ENCODE measurements at regions not wholly inside any gene's neighbourhood (a gene's known extent, or its start where the extent isn't known, plus 50 kb on each side); places are given as distances from the start of the nearest gene placed in this dataset.

- no peak for ATAC-seq
- Histone ChIP-seq H3K27ac (no peak overlapping the region), H3K36me3 (no peaks in the 10 kb centered on the region), H3K27me3 (peaks cover 0 to 4% (median 0%) of the 10 kb centered on the region in 7 donors), H3K4me3 (no peak overlapping the region), H3K9me3 (no peaks in the 10 kb centered on the region), H3K4me1 (peaks cover 0 to 5% (median 0%) of the 10 kb centered on the region in 9 donors)
- TF ChIP-seq, protein P1, sequence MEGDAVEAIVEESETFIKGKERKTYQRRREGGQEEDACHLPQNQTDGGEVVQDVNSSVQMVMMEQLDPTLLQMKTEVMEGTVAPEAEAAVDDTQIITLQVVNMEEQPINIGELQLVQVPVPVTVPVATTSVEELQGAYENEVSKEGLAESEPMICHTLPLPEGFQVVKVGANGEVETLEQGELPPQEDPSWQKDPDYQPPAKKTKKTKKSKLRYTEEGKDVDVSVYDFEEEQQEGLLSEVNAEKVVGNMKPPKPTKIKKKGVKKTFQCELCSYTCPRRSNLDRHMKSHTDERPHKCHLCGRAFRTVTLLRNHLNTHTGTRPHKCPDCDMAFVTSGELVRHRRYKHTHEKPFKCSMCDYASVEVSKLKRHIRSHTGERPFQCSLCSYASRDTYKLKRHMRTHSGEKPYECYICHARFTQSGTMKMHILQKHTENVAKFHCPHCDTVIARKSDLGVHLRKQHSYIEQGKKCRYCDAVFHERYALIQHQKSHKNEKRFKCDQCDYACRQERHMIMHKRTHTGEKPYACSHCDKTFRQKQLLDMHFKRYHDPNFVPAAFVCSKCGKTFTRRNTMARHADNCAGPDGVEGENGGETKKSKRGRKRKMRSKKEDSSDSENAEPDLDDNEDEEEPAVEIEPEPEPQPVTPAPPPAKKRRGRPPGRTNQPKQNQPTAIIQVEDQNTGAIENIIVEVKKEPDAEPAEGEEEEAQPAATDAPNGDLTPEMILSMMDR (IDR thresholded peaks at IDR 0.05), result no peak
- intact Hi-C loops (cut with DNase I), result no loop called here
- 83 to 100% methylated on average over 1 of the region's 1 CpG for WGBS, 2 donors
- DNase-seq, result no peak
Observed at GRCh38 chr12:89959179-89959578, 250.5 kb upstream of the ATP2B1 start.

- TF ChIP-seq, protein P1 (IDR thresholded peaks at IDR 0.05), result no peak
- intact Hi-C loops (cut with DNase I), result no loop called here
- H3K36me3 ChIP-seq, result no peaks in the 10 kb centered on the region
- H3K27me3 ChIP-seq, result peaks cover 0 to 4% (median 0%) of the 10 kb centered on the region in 7 donors
- H3K9me3 ChIP-seq, result no peaks in the 10 kb centered on the region
- no peak overlapping the region for H3K27ac ChIP-seq
- ATAC-seq (no peak), DNase-seq (no peak)
- H3K4me1 ChIP-seq, result peaks cover 0 to 18% (median 0%) of the 10 kb centered on the region in 9 donors
- 81 to 83% methylated on average over 3 of the region's 3 CpGs for WGBS, 2 donors
- no peak overlapping the region for H3K4me3 ChIP-seq
Observed at GRCh38 chr12:89954259-89954658, 245.6 kb upstream of the ATP2B1 start.

DNA sequence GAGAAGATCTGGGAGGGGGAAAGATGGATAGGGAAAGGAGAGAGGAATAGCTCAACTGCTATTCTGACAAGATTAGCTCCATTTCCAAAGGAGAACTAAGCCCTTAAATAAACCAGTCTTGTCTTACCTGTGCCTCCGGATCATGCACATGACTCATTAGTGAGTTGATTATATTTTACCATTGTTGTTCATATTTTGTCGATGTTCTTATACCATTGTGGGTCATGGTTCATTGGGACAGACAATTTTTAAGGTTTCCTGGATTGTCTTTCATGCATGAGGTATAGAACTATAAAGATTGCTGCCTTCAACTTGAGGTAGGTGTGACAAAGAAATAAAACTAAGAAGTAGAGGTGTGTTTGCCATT is 243.0 kb upstream of the ATP2B1 start:
- intact Hi-C loops (cut with DNase I), result no loop called here
- no peak overlapping the region for H3K27ac ChIP-seq
- WGBS, 2 donors, result 72 to 97% methylated on average over 2 of the region's 2 CpGs

GRCh38 chr12:89951050-89951693 is 242.5 kb upstream of the ATP2B1 start:
- DNase-seq (no peak), ATAC-seq (no peak)
- TF ChIP-seq, protein P1 (IDR thresholded peaks at IDR 0.05), result no peak
- H3K27me3 ChIP-seq, result peaks cover 0 to 4% (median 0%) of the 10 kb centered on the region in 7 donors
- intact Hi-C loops (cut with DNase I), result no loop called here
- 59 to 69% methylated on average over 2 of the region's 2 CpGs for WGBS, 2 donors
- no peaks in the 10 kb centered on the region for H3K36me3 ChIP-seq
- H3K9me3 ChIP-seq, result no peaks in the 10 kb centered on the region
- no peak overlapping the region for H3K4me3 ChIP-seq
- no peak overlapping the region for H3K27ac ChIP-seq
- H3K4me1 ChIP-seq, result peaks cover 5 to 40% (median 14%) of the 10 kb centered on the region in 9 donors

More for the DNA sequence above, 243.0 kb upstream of the ATP2B1 start:
- TF ChIP-seq, protein P1 (IDR thresholded peaks at IDR 0.05), result no peak
- Histone ChIP-seq H3K9me3 (no peaks in the 10 kb centered on the region), H3K27me3 (peaks cover 0 to 4% (median 0%) of the 10 kb centered on the region in 7 donors), H3K36me3 (no peaks in the 10 kb centered on the region), H3K4me3 (no peak overlapping the region), H3K4me1 (peaks cover 5 to 40% (median 14%) of the 10 kb centered on the region in 9 donors)
- ATAC-seq (no peak), DNase-seq (no peak)

All from heart right ventricle (tissue), 16 donors.